Fibroblast of skin of right quadriceps (primary cell): ENCODE measurements at regions not wholly inside any gene's neighbourhood (a gene's known extent, or its start where the extent isn't known, plus 50 kb on each side); places are given as distances from the start of the nearest gene placed in this dataset.

ENCODE experiments used
- DNase-seq: peaks from one replicate; pipeline ENCODE4 v3.0.0-alpha.2; 2013

GRCh38 chr3:150215616-150216015 lies 192.5 kb upstream of the TSC22D2 start:
- no peak for DNase-seq

DNA sequence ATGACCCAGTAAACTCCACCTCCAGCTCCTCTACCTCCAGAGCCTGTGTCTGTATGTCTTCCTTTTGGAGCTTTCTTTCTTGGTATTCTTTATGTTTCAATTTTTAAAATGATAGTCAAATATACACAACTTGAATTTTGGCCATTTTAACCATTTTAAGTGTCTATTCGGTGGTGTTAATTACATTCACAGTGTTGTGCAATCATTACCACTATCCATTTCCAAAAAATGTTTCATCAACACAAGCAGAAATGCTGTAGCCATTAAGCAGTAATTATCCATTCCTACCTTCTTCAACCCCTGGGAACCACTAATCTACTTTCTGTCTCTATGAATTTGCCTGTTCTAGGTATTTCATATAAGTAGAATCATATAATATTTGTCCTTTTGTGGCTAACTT lies 194.5 kb upstream of the TSC22D2 start:
- DNase-seq, result no peak

GRCh38 chr3:150210461-150211110 lies 197.5 kb upstream of the TSC22D2 start:
- no peak for DNase-seq

DNA sequence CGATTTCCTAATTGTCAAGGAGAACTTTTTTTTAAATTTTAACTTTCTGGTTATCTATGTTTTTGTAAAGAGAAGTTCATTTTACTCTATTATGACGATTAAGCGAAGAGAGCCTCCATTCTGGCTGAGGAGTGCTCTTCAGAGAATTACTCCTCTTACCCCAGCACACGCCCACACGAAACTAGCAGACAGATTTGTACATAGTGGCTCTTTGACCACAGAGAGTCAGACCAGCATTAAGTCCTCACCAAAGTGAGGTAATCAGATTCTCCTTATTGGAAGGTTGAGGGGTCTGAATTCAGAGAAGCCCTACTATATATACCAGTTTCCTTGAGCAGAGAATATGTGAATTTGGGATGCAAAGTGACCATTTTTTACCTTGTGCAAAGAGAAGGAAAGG lies 204.8 kb upstream of the TSC22D2 start:
- no peak for DNase-seq

GRCh38 chr3:150202711-150203110 lies 205.4 kb upstream of the TSC22D2 start:
- DNase-seq, result peak; percentile 45

DNA sequence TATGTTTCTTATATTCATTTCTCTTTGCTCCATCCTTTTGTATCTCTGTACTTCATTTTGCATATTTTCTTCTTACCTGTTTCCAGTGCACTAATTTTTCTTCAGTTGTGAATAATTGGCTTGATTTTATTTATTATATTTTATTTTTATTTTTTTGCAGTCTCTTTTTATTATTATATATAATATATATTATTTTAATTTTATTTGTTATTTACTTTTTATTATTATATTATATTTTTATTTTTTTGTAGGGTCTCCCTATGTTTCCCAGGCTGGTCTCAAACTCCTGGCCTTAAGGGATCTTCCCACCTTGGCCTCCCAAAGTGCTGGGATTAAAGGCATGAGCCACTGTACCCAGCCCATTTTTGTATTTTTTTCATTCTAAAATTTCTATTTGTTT lies 213.1 kb upstream of the TSC22D2 start:
- DNase-seq, result no peak

GRCh38 chr3:150194513-150194912 lies 213.6 kb upstream of the TSC22D2 start:
- no peak for DNase-seq

DNA sequence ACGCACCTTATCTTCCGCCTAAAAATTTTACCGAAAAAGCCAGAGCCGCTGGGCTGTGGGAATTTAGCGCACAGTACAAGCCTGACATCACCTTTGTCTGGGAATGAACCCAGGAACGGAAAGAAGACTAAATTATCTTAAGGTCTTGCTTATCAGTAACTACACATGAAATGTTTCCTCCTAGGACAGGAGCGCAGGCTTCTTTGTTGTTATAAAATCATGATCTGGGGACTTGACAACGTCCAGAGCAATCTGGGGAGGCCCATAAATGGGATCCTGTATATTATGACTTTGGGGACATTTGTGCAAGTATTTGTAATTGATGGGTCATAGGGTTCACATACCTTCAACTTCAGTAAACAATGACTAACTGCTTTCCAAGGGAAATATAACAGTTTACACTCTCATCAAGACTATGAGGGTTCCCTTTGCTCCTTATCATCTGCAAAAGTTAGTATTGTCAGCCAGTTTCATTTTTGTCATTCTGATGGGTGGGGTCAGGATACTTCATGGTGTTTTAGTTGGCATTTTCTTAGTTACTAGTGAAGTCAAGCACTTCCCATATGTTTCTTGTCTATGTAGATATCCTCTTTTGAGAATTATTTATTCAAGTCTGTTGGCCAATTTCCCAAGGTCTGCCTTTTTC lies 213.9 kb upstream of the PFN2 start:
- DNase-seq, result peak; percentile 10

DNA sequence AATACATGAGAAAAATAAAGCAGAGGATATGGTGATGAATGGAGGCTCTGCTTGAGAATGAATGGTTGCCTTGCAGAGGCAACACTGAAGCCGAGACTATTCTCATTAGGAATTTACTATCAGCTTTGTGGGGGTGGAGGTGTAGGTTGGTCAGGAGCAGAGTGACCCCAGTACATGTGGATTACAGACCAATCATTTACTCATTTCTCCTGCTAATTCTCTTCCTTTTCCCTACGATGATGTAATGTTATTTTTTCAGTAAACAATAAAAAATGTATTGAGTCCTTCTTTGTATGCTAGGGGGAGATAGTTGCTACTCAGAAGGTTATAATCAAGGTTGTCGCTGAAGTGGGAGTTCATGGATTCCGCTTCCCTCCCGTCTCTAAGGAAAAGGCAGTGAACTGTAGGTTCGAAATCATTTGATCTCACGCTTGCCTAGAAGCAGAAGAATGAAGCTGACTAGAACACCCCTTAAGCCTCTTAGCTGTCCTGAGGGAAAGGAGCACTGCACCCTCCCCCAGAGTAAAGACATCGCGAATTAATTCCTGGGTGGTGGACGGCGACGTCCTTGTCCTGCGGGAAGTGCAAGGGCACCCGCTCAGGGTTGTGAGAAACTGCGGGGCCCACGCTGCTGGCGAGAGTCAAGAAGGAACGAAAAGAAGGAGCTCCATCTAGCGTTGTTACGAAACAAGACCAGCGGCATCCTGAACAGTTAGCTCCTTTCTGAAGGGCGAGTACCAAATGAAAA lies 213.2 kb upstream of the PFN2 start:
- peak; percentile 82 for DNase-seq

DNA sequence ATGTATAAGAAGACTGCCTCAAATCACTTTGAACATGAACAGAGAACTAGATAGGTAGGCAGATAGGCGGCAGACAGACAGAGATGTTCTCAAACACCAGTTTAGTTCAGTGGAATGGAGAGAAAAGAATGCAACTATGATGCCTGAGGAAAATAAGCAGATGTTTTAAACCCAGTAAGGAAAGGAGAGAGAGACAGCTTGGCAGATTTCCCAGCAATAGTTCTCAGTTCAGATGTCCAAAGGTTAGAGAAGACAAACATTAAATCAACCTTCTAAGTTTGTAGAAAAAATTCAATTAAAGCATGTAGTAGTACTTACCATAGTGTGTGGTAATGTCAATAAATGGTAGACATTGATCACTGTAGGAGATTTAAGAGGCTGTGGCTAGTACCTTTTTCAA lies 209.6 kb upstream of the PFN2 start:
- peak; percentile 84 for DNase-seq

DNA sequence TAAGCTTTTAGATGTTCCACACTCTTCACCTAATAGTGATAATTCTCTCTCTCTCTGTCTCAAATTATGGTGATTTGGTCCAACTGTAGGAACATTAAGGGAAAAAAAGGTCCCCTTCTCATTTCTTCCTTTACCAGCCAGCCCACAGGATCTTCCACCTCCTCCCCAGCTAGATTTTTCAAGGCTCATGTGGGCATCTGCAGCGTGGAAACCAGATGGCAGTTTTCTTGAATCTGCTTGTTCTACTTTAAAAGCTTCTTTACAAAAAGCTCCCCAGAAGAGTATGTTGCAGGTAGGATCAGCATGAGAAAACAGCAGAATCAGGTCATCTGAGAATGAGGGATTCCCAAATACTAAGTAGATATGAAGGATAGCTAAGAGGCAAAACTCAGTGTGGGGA lies 208.6 kb upstream of the PFN2 start:
- DNase-seq, result no peak

- peak; percentile 84 for DNase-seq
These were observed 207.1 kb upstream of the PFN2 start for GRCh38 chr3:150177673-150178381.

GRCh38 chr3:150174179-150174578 lies 203.5 kb upstream of the PFN2 start:
- no peak for DNase-seq

DNA sequence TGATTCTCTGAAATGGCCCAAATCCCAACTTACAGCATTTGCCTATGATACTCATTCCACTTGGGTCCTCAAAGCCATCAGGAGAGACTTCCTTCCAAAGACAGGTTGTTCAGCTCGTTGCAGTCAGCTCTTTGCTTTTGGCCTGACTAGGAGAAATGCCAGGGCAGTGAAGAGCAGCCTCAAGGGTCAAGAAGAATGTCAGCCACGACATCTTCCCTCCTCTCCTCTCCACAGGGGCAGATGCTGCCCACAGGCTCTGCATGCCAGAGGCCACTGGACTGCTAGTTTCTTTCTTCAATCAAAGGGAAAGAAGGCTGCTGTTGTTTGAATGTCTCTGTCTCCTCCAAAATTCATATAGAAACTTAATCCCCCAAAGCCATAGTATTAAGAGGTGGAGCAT lies 201.7 kb upstream of the PFN2 start:
- DNase-seq, result no peak

GRCh38 chr3:150170852-150171520 lies 200.3 kb upstream of the PFN2 start:
- no peak for DNase-seq

- DNase-seq, result no peak
These were observed 198.7 kb upstream of the PFN2 start for GRCh38 chr3:150169330-150169940.

DNA sequence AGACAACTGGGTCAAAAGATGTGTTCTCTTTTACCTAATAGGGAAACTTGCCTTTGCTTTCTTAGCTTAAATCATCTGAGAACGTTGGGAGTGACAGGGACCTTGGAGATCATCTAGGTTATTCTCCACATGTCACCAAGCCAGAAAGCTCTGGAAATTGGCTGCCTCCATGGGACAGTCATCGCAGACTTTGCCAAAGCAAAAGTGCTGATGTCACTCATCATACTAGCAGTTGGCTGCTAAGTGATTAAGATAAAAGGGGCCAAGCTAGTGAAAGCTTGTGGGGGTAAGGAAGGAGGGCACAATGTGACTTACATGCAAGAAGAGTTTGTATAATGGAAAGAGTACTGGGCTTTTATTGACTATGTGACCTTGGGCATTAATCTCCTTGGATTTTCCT lies 198.0 kb upstream of the PFN2 start:
- peak; percentile 20 for DNase-seq

DNA sequence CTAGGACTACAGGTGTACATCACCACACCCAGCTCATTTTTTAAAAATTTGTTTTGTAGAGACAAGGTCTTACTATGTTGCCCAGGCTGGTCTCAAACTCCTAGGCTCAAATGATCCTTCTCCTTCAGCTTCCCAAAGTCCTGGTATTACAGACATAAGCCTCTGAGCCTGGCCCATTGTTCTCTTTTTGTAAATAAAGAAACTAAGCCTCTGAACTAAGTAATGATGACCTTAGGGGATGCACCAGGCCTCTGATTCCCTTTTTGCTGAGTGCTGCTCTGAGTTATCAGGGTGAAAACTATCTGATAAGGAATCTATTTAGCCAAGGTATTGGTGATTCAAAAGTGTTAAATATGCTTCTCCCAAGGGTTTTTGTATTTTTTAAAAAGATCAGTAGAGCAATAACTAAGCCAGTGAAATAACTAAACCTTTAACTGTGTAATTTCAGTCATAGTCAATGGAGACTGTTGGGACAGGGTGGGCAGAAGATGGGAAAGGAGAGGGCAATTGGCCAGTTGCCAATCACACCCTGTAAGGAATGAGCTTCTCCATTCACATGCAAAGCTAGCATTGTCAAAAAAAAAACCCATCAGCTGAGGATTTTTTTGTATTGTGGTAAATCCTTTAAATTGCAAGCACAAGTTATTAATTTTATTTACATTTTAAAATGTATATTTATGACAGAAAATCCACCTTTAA lies 194.8 kb upstream of the PFN2 start:
- DNase-seq, result no peak

- peak; percentile 43 for DNase-seq
These were observed 190.3 kb upstream of the PFN2 start for GRCh38 chr3:150161011-150161410.

DNA sequence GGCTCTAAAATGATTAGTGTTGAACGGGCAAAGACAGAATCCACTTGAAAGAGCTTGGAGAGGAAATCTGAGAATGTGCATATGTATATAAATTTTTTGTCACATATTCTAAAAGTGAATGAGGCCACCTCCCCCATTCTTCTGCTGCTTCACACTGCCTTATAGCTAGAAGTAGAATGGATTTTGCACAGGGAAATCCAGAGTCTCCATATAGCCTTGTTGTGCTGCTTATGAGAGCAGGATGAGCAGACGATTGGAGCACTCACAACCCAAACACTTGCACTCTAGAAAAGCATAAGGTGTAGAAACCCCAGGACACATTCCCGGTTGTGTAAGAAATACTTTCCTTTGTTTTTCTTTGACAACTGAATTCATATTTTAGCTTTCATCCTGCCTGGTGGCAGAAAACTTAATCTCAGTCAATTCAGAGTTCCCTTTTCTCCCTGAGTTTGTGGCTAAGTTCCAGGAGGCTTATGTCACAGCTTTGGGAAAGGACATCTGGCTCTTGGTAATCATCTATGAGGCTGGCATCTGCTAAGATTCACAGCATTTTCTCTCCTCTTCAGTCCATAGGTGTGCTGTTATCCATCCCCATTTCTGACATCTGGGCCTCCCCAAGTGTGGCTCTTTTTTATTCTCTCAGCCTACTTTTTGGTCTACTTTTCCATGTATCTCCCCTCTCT lies 188.4 kb upstream of the PFN2 start:
- DNase-seq, result peak; percentile 53

DNA sequence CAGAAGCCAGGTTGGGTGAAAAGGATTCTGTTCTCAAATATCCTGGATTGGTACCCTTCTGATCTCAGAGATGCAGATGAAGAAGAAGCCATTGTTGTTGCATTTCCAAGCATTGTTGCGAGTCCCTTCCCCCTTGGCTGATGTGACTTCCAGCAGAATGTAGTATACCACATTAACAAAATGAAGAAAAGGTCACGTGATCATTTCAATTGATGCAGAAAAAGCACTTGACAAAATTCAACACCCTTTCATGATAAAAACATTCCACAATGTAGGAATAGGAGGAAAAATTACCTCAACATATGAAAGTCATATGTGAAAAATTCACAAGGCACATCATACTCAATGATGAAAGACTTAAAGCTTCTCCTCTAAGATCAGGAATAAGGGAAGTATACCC lies 181.9 kb upstream of the PFN2 start:
- no peak for DNase-seq
